ENCODE measurements at regions not wholly inside any gene's neighbourhood (a gene's known extent, or its start where the extent isn't known, plus 50 kb on each side); places are given as distances from the start of the nearest gene placed in this dataset.

- WGBS, 2 donors (ENCODE audit: extremely low coverage in 2 of 2, insufficient read length in 2 of 2, insufficient replicate concordance in 1 of 2), result no CpG with 5 or more reads among the region's 6 CpGs
Observed at GRCh38 chr12:126219654-126220279, 1154.5 kb downstream of the AACS start.

DNA sequence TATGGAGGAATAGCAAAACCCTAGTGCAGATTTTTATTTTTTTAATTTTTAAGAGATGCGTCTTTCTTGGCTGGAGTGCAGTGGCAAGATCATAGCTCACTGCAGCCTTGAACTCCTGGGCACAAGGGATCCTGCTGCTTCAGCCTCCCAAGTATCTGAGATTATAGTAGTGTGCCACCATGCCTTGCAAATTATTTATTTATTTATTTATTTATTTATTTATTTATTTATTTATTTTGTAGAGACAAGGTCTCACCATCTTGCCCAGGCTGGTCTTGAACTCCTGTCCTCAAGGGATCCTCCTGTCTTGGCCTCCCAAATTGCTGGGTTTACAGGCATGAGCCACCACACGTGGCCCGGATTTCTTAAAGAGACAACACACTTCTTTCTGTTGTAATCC lies 1158.8 kb downstream of the AACS start:
- Histone ChIP-seq H3K4me1 (ENCODE audit: control insufficient read depth in 2 of 2, insufficient read depth in 1 of 2, low read depth in 1 of 2, low read length in 2 of 2) (no peaks in the 10 kb centered on the region), H4K91ac (ENCODE audit: low read depth, low read length, poor library complexity) (no peak overlapping the region), H2AK5ac (ENCODE audit: low read depth, low read length) (no peak overlapping the region), H3K4me3 (ENCODE audit: low read length in 2 of 2) (no peak overlapping the region), H3K27ac (replicated peaks; ENCODE audit: low read length) (no peak overlapping the region), H3K9me3 (replicated peaks in 1 of 2; ENCODE audit: control insufficient read depth in 2 of 2, insufficient read depth in 1 of 2, low read depth in 1 of 2, low read length in 2 of 2) (no peaks in the 10 kb centered on the region), H2AFZ (ENCODE audit: low read length) (no peak overlapping the region), H2BK12ac (ENCODE audit: low read length) (no peak overlapping the region), H3K14ac (ENCODE audit: low read length) (no peak overlapping the region), H3K27me3 (ENCODE audit: control insufficient read depth in 3 of 3, insufficient read depth in 3 of 3, low read depth in 1 of 3, low read length in 3 of 3) (peaks cover 0 to 1% (median 0%) of the 10 kb centered on the region in 3 experiments), H2BK15ac (ENCODE audit: low read length) (no peak overlapping the region), H3K9ac (ENCODE audit: low read depth, low read length, poor library complexity) (no peak overlapping the region), H2BK5ac (ENCODE audit: low read length) (no peak overlapping the region), H3K79me1 (ENCODE audit: low read depth, low read length) (no peaks in the 10 kb centered on the region), H3K18ac (ENCODE audit: low read length) (no peak overlapping the region), H3K36me3 (replicated peaks in 1 of 2; ENCODE audit: control insufficient read depth in 2 of 2, insufficient read depth in 2 of 2, low read length in 2 of 2) (no peaks in the 10 kb centered on the region), H2BK120ac (ENCODE audit: low read depth, low read length) (no peak overlapping the region), H3K4ac (ENCODE audit: low read length) (no peak overlapping the region), H4K8ac (ENCODE audit: low read depth, low read length) (no peak overlapping the region), H3K4me2 (ENCODE audit: insufficient read depth, low read length, poor library complexity, severe bottlenecking) (no peak overlapping the region), H3K23ac (ENCODE audit: low read depth, low read length, poor library complexity) (no peak overlapping the region)
- DNase-seq (ENCODE audit: low spot score), result no peak
- no CpG with 5 or more reads among the region's 3 CpGs for WGBS, 2 donors (ENCODE audit: extremely low coverage in 2 of 2, insufficient read length in 2 of 2, insufficient replicate concordance in 1 of 2)

More at GRCh38 chr12:126219654-126220279, 1154.5 kb downstream of the AACS start:
- no peak overlapping the region for H2BK15ac ChIP-seq (ENCODE audit: low read length)
- no peak overlapping the region for H4K8ac ChIP-seq (ENCODE audit: low read depth, low read length)
- no peak overlapping the region for H3K18ac ChIP-seq (ENCODE audit: low read length)
- no peaks in the 10 kb centered on the region for H3K9me3 ChIP-seq (replicated peaks in 1 of 2; ENCODE audit: control insufficient read depth in 2 of 2, insufficient read depth in 1 of 2, low read depth in 1 of 2, low read length in 2 of 2)
- H3K4me3 ChIP-seq (ENCODE audit: low read length in 2 of 2), result no peak overlapping the region
- no peaks in the 10 kb centered on the region for H3K27me3 ChIP-seq (ENCODE audit: control insufficient read depth in 3 of 3, insufficient read depth in 3 of 3, low read depth in 1 of 3, low read length in 3 of 3)
- H3K27ac ChIP-seq (replicated peaks; ENCODE audit: low read length), result no peak overlapping the region
- no peak overlapping the region for H2BK120ac ChIP-seq (ENCODE audit: low read depth, low read length)
- H2BK5ac ChIP-seq (ENCODE audit: low read length), result no peak overlapping the region
- H3K23ac ChIP-seq (ENCODE audit: low read depth, low read length, poor library complexity), result no peak overlapping the region
- H4K91ac ChIP-seq (ENCODE audit: low read depth, low read length, poor library complexity), result no peak overlapping the region
- H3K4ac ChIP-seq (ENCODE audit: low read length), result no peak overlapping the region
- no peak overlapping the region for H2AFZ ChIP-seq (ENCODE audit: low read length)
- no peak overlapping the region for H3K4me2 ChIP-seq (ENCODE audit: insufficient read depth, low read length, poor library complexity, severe bottlenecking)
- no peak overlapping the region for H3K9ac ChIP-seq (ENCODE audit: low read depth, low read length, poor library complexity)
- H3K36me3 ChIP-seq (replicated peaks in 1 of 2; ENCODE audit: control insufficient read depth in 2 of 2, insufficient read depth in 2 of 2, low read length in 2 of 2), result no peaks in the 10 kb centered on the region
- peaks cover 0 to 2% of the 10 kb centered on the region in 2 donors for H3K4me1 ChIP-seq (ENCODE audit: control insufficient read depth in 2 of 2, insufficient read depth in 1 of 2, low read depth in 1 of 2, low read length in 2 of 2)
- H3K79me1 ChIP-seq (ENCODE audit: low read depth, low read length), result no peaks in the 10 kb centered on the region
- no peak overlapping the region for H3K14ac ChIP-seq (ENCODE audit: low read length)
- no peak for DNase-seq (ENCODE audit: low spot score)
- no peak overlapping the region for H2BK12ac ChIP-seq (ENCODE audit: low read length)
- H2AK5ac ChIP-seq (ENCODE audit: low read depth, low read length), result no peak overlapping the region

DNA sequence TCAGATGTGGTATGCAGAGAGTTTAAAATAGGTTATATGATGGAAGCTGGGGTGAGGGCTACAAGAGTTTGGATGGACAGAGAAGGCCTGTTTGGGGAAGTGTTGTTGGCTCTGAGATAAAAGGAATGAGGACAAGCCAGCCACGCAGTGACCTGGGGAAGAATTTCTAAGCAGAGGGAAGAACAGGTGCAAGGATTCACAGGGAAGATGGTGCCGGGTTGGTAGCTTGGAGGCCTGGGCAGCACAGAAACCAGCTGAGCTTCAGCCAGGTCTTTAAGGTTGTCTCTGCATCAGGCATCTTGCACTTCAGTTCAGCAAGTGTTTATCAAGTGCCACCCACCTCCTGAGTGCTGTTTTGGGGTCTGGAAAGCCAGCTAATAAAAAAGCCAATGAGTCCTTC lies 1163.7 kb downstream of the AACS start:
- H3K27ac ChIP-seq (replicated peaks; ENCODE audit: low read length), result no peak overlapping the region
- H4K91ac ChIP-seq (ENCODE audit: low read depth, low read length, poor library complexity), result no peak overlapping the region
- H3K23ac ChIP-seq (ENCODE audit: low read depth, low read length, poor library complexity), result no peak overlapping the region
- H3K9ac ChIP-seq (ENCODE audit: low read depth, low read length, poor library complexity), result no peak overlapping the region
- H3K4me2 ChIP-seq (ENCODE audit: insufficient read depth, low read length, poor library complexity, severe bottlenecking), result no peak overlapping the region
- H3K27me3 ChIP-seq (ENCODE audit: control insufficient read depth in 3 of 3, insufficient read depth in 3 of 3, low read depth in 1 of 3, low read length in 3 of 3), result peaks cover 0 to 1% (median 0%) of the 10 kb centered on the region in 3 experiments
- no peaks in the 10 kb centered on the region for H3K36me3 ChIP-seq (replicated peaks in 1 of 2; ENCODE audit: control insufficient read depth in 2 of 2, insufficient read depth in 2 of 2, low read length in 2 of 2)
- no peak overlapping the region for H2AK5ac ChIP-seq (ENCODE audit: low read depth, low read length)
- no peak overlapping the region for H3K4me3 ChIP-seq (ENCODE audit: low read length in 2 of 2)
- H2BK120ac ChIP-seq (ENCODE audit: low read depth, low read length), result no peak overlapping the region
- H3K4ac ChIP-seq (ENCODE audit: low read length), result no peak overlapping the region
- no peak overlapping the region for H2BK12ac ChIP-seq (ENCODE audit: low read length)
- no CpG with 5 or more reads among the region's 2 CpGs for WGBS, 2 donors (ENCODE audit: extremely low coverage in 2 of 2, insufficient read length in 2 of 2, insufficient replicate concordance in 1 of 2)
- H3K18ac ChIP-seq (ENCODE audit: low read length), result no peak overlapping the region
- H4K8ac ChIP-seq (ENCODE audit: low read depth, low read length), result no peak overlapping the region
- H2BK15ac ChIP-seq (ENCODE audit: low read length), result no peak overlapping the region
- no peak overlapping the region for H3K14ac ChIP-seq (ENCODE audit: low read length)
- H3K4me1 ChIP-seq (ENCODE audit: control insufficient read depth in 2 of 2, insufficient read depth in 1 of 2, low read depth in 1 of 2, low read length in 2 of 2), result no peaks in the 10 kb centered on the region
- H3K9me3 ChIP-seq (replicated peaks in 1 of 2; ENCODE audit: control insufficient read depth in 2 of 2, insufficient read depth in 1 of 2, low read depth in 1 of 2, low read length in 2 of 2), result no peaks in the 10 kb centered on the region
- no peak overlapping the region for H2BK5ac ChIP-seq (ENCODE audit: low read length)
- no peaks in the 10 kb centered on the region for H3K79me1 ChIP-seq (ENCODE audit: low read depth, low read length)
- no peak for DNase-seq (ENCODE audit: low spot score)
- no peak overlapping the region for H2AFZ ChIP-seq (ENCODE audit: low read length)

DNA sequence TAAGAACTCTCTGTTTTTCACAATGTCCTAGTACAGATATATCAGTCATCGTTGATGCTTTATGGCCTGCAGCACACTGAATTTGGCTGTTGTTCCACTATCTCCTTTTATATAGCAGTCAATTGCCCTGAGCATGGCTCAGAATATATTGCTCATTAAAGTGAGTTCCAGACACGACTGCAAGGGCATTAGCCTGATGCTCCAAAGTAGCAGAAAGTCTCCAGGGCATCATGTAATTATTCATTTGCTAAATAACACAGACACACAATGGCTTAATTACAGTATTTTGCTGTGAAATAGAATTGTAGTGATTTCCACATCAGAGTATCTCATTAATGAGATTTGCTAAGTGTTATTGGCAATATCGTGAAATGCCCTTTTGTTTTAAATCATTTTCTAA lies 1167.5 kb downstream of the AACS start:
- H3K27me3 ChIP-seq (ENCODE audit: control insufficient read depth in 3 of 3, insufficient read depth in 3 of 3, low read depth in 1 of 3, low read length in 3 of 3), result peaks cover 0 to 1% (median 0%) of the 10 kb centered on the region in 3 experiments
- no peak overlapping the region for H2AFZ ChIP-seq (ENCODE audit: low read length)
- no peak overlapping the region for H3K27ac ChIP-seq (replicated peaks; ENCODE audit: low read length)
- H4K91ac ChIP-seq (ENCODE audit: low read depth, low read length, poor library complexity), result no peak overlapping the region
- H2BK5ac ChIP-seq (ENCODE audit: low read length), result no peak overlapping the region
- WGBS, 2 donors (ENCODE audit: extremely low coverage in 2 of 2, insufficient read length in 2 of 2, insufficient replicate concordance in 1 of 2), result no CpG with 5 or more reads among the region's 3 CpGs
- H2BK15ac ChIP-seq (ENCODE audit: low read length), result no peak overlapping the region
- H3K23ac ChIP-seq (ENCODE audit: low read depth, low read length, poor library complexity), result no peak overlapping the region
- H3K79me1 ChIP-seq (ENCODE audit: low read depth, low read length), result no peaks in the 10 kb centered on the region
- no peaks in the 10 kb centered on the region for H3K36me3 ChIP-seq (replicated peaks in 1 of 2; ENCODE audit: control insufficient read depth in 2 of 2, insufficient read depth in 2 of 2, low read length in 2 of 2)
- H3K14ac ChIP-seq (ENCODE audit: low read length), result no peak overlapping the region
- no peaks in the 10 kb centered on the region for H3K9me3 ChIP-seq (replicated peaks in 1 of 2; ENCODE audit: control insufficient read depth in 2 of 2, insufficient read depth in 1 of 2, low read depth in 1 of 2, low read length in 2 of 2)
- no peak overlapping the region for H2AK5ac ChIP-seq (ENCODE audit: low read depth, low read length)
- no peak overlapping the region for H3K4me2 ChIP-seq (ENCODE audit: insufficient read depth, low read length, poor library complexity, severe bottlenecking)
- H3K4me3 ChIP-seq (ENCODE audit: low read length in 2 of 2), result no peak overlapping the region
- H3K4ac ChIP-seq (ENCODE audit: low read length), result no peak overlapping the region
- no peak for DNase-seq (ENCODE audit: low spot score)
- no peak overlapping the region for H3K18ac ChIP-seq (ENCODE audit: low read length)
- H3K4me1 ChIP-seq (ENCODE audit: control insufficient read depth in 2 of 2, insufficient read depth in 1 of 2, low read depth in 1 of 2, low read length in 2 of 2), result no peaks in the 10 kb centered on the region
- H3K9ac ChIP-seq (ENCODE audit: low read depth, low read length, poor library complexity), result no peak overlapping the region
- H2BK12ac ChIP-seq (ENCODE audit: low read length), result no peak overlapping the region
- no peak overlapping the region for H4K8ac ChIP-seq (ENCODE audit: low read depth, low read length)
- H2BK120ac ChIP-seq (ENCODE audit: low read depth, low read length), result no peak overlapping the region
